Smooth muscle cell (in vitro differentiated cells): ENCODE measurements at regions not wholly inside any gene's neighbourhood (a gene's known extent, or its start where the extent isn't known, plus 50 kb on each side); places are given as distances from the start of the nearest gene placed in this dataset.

Experiments
- DNase-seq: peaks from one replicate; lab custom pipeline; 2025; ENCODE audit not compliant: unreplicated experiment; lab: John Stamatoyannopoulos, UW
- H2AFZ ChIP-seq: fragments of 200-600 bp; sonication (generic); 2 replicates; pipeline ENCODE4 v1.6.0; 2016; ENCODE audit warnings: antibody characterized with exemption, low read depth, mild to moderate bottlenecking
- H3F3A ChIP-seq: fragments of 200-600 bp; sonication (generic); 2 replicates; pipeline ENCODE4 v1.6.0; 2017; ENCODE audit warnings: antibody characterized with exemption, low read depth
- H3K27ac ChIP-seq: fragments of 200-600 bp; sonication (generic); 2 replicates; pipeline ENCODE4 v1.5.1; 2016; ENCODE audit warnings: low read depth, mild to moderate bottlenecking
- H3K27me3 ChIP-seq: fragments of 200-600 bp; sonication (generic); 2 replicates; pipeline ENCODE4 v1.6.1; 2016; ENCODE audit warnings: low read depth, mild to moderate bottlenecking
- H3K36me3 ChIP-seq: fragments of 200-600 bp; sonication (generic); 2 replicates; pipeline ENCODE4 v1.5.1; 2016; ENCODE audit warnings: low read depth
- H3K4me1 ChIP-seq: fragments of 200-600 bp; sonication (generic); 2 replicates; pipeline ENCODE4 v1.5.1; 2016; ENCODE audit warnings: low read depth
- H3K4me2 ChIP-seq: fragments of 200-600 bp; sonication (generic); 2 replicates; pipeline ENCODE4 v1.6.0; 2016; ENCODE audit warnings: mild to moderate bottlenecking
- H3K4me3 ChIP-seq: fragments of 200-600 bp; sonication (generic); 2 replicates; pipeline ENCODE4 v1.5.1; 2016; ENCODE audit warnings: mild to moderate bottlenecking
- H3K79me2 ChIP-seq: fragments of 200-600 bp; sonication (generic); 2 replicates; pipeline ENCODE4 v1.6.0; 2016; ENCODE audit warnings: low read depth, mild to moderate bottlenecking
- H3K9ac ChIP-seq: fragments of 200-600 bp; sonication (generic); 2 replicates; pipeline ENCODE4 v1.6.0; 2016; ENCODE audit warnings: low read depth
- H3K9me3 ChIP-seq: fragments of 200-600 bp; sonication (generic); replicated peaks from 2 replicates; pipeline ENCODE4 v1.5.1; 2016; ENCODE audit warnings: low read depth
- H4K20me1 ChIP-seq: fragments of 200-600 bp; sonication (generic); 2 replicates; pipeline ENCODE4 v1.6.0; 2016; ENCODE audit warnings: low read depth
- CTCF ChIP-seq: fragments of 200-600 bp; sonication (generic); IDR thresholded peaks from 2 replicates; pipeline ENCODE4 v1.5.1; 2017; ENCODE audit warnings: borderline replicate concordance, mild to moderate bottlenecking, antibody characterized with exemption; ENCODE audit not compliant: insufficient read depth, poor library complexity, severe bottlenecking
- WGBS: methylation state at CpG from one replicate; pipeline ENCODE4 v1.1.7; 2016; ENCODE audit warnings: low lambda C conversion rate; 5-methylcytosine and 5-hydroxymethylcytosine counted together

- DNase-seq = no peak
- Histone ChIP-seq H3K9me3 (no peaks in the 10 kb centered on the region), H3K79me2 (no peaks in the 10 kb centered on the region), H3F3A (no peaks in the 10 kb centered on the region), H3K27ac (no peak overlapping the region), H3K4me1 (no peaks in the 10 kb centered on the region), H3K27me3 (no peaks in the 10 kb centered on the region), H3K9ac (no peak overlapping the region), H3K36me3 (no peaks in the 10 kb centered on the region), H2AFZ (no peak overlapping the region), H3K4me3 (no peak overlapping the region), H4K20me1 (no peaks in the 10 kb centered on the region), H3K4me2 (no peak overlapping the region)
- 93% methylated on average over 6 of the region's 6 CpGs for WGBS
- TF ChIP-seq CTCF = no peak
Observed at GRCh38 chr2:60075048-60075447, 478.4 kb downstream of the BCL11A start.

GRCh38 chr2:60073201-60073600 is 480.3 kb downstream of the BCL11A start:
- no peak for DNase-seq
- Histone ChIP-seq H3K4me3 (no peak overlapping the region), H4K20me1 (no peaks in the 10 kb centered on the region), H3K27ac (no peak overlapping the region), H3K27me3 (no peaks in the 10 kb centered on the region), H2AFZ (no peak overlapping the region), H3K4me1 (no peaks in the 10 kb centered on the region), H3K9ac (no peak overlapping the region), H3K36me3 (no peaks in the 10 kb centered on the region), H3F3A (no peaks in the 10 kb centered on the region), H3K9me3 (no peaks in the 10 kb centered on the region), H3K79me2 (no peaks in the 10 kb centered on the region), H3K4me2 (no peak overlapping the region)
- 93% methylated on average over 12 of the region's 12 CpGs for WGBS
- no peak for TF ChIP-seq CTCF

- H3K27me3 ChIP-seq = no peaks in the 10 kb centered on the region
- no peak for DNase-seq
- no peaks in the 10 kb centered on the region for H3K79me2 ChIP-seq
- no peaks in the 10 kb centered on the region for H3F3A ChIP-seq
- no peaks in the 10 kb centered on the region for H3K36me3 ChIP-seq
- no peak overlapping the region for H2AFZ ChIP-seq
- H3K4me2 ChIP-seq = no peak overlapping the region
- H3K9ac ChIP-seq = no peak overlapping the region
- WGBS = 97% methylated on average over 6 of the region's 6 CpGs
- no peak overlapping the region for H3K4me3 ChIP-seq
- no peak overlapping the region for H3K27ac ChIP-seq
- no peaks in the 10 kb centered on the region for H3K4me1 ChIP-seq
- no peak for TF ChIP-seq CTCF
- no peaks in the 10 kb centered on the region for H4K20me1 ChIP-seq
- no peaks in the 10 kb centered on the region for H3K9me3 ChIP-seq
Observed at GRCh38 chr2:60072609-60073008, 480.8 kb downstream of the BCL11A start.

- Histone ChIP-seq H4K20me1 (no peaks in the 10 kb centered on the region), H3K9me3 (no peaks in the 10 kb centered on the region), H3K27ac (no peak overlapping the region), H3K36me3 (no peaks in the 10 kb centered on the region), H3K4me2 (no peak overlapping the region), H3K9ac (no peak overlapping the region), H3K4me3 (no peak overlapping the region), H3K4me1 (no peaks in the 10 kb centered on the region), H2AFZ (no peak overlapping the region), H3K27me3 (no peaks in the 10 kb centered on the region), H3F3A (no peaks in the 10 kb centered on the region), H3K79me2 (no peaks in the 10 kb centered on the region)
- WGBS = 61% methylated on average over 6 of the region's 6 CpGs
- no peak for TF ChIP-seq CTCF
- no peak for DNase-seq
Observed at GRCh38 chr2:60071490-60071831, 482.0 kb downstream of the BCL11A start.
